GM12891 (cell line): ENCODE measurements at regions not wholly inside any gene's neighbourhood (a gene's known extent, or its start where the extent isn't known, plus 50 kb on each side); places are given as distances from the start of the nearest gene placed in this dataset.

Experiments
- PAX5 ChIP-seq: IDR thresholded peaks from 2 replicates; pipeline ENCODE4 v1.6.1; 2011; ENCODE audit warnings: low read length, moderate library complexity, mild to moderate bottlenecking; ENCODE audit not compliant: insufficient read depth, severe bottlenecking
- POLR2A ChIP-seq: IDR thresholded peaks from 2 replicates; pipeline ENCODE4 v1.6.1; 2011; ENCODE audit warnings: low read depth, low read length, control low read depth
- POLR2AphosphoS5 ChIP-seq: IDR thresholded peaks from 2 replicates; pipeline ENCODE4 v1.6.1; 2011; ENCODE audit warnings: low read depth, low read length, control low read depth
- POU2F2 ChIP-seq: IDR thresholded peaks from 2 replicates; pipeline ENCODE4 v1.6.1; 2011; ENCODE audit warnings: low read depth, mild to moderate bottlenecking, control low read depth, low read length, moderate library complexity
- SPI1 ChIP-seq: IDR thresholded peaks from 2 replicates; pipeline ENCODE4 v1.6.1; 2011; ENCODE audit warnings: low read depth, low read length, control low read depth
- TAF1 ChIP-seq: IDR thresholded peaks from 2 replicates; pipeline ENCODE4 v1.6.1; 2011; ENCODE audit warnings: low read depth, low read length, control low read depth

- TF ChIP-seq POLR2A (no peak), POLR2AphosphoS5 (no peak), PAX5 (no peak), TAF1 (no peak), POU2F2 (no peak), SPI1 (no peak)
These were observed 198.2 kb upstream of the PLEKHG7 start for GRCh38 chr12:92504594-92504981.
